HEK293 (cell line): ENCODE measurements at regions not wholly inside any gene's neighbourhood (a gene's known extent, or its start where the extent isn't known, plus 50 kb on each side); places are given as distances from the start of the nearest gene placed in this dataset.

Experiments
- KLF9 ChIP-seq: fragments of 450-650 bp; formaldehyde crosslinking; IDR thresholded peaks from 2 replicates; pipeline ENCODE4 v1.5.1; 2016; ENCODE audit warnings: missing biosample characterization, missing genetic modification characterization, low read depth
- YY1 ChIP-seq: fragments of 450-650 bp; formaldehyde crosslinking; IDR thresholded peaks from 2 replicates; pipeline ENCODE4 v1.5.1; 2018; ENCODE audit warnings: missing biosample characterization, missing genetic modification characterization
- ZNF121 ChIP-seq: fragments of 450-650 bp; formaldehyde crosslinking; IDR thresholded peaks from 2 replicates; pipeline ENCODE4 v1.5.1; 2016; ENCODE audit warnings: missing biosample characterization, missing genetic modification characterization
- ZNF223 ChIP-seq: fragments of 450-650 bp; formaldehyde crosslinking; IDR thresholded peaks from 2 replicates; pipeline ENCODE4 v1.5.1; 2016; ENCODE audit warnings: missing biosample characterization, missing genetic modification characterization
- TF ChIP-seq, protein P1 (sequence below): sonication (generic); formaldehyde crosslinking; IDR thresholded peaks from 2 replicates; pipeline ENCODE4 v1.8.1; 2022; ENCODE audit warnings: mild to moderate bottlenecking, moderate library complexity, missing genetic modification reagents
- TF ChIP-seq, protein P2 (sequence below): fragments of 450-650 bp; formaldehyde crosslinking; IDR thresholded peaks from 2 replicates; pipeline ENCODE4 v1.5.1; 2016; ENCODE audit warnings: missing biosample characterization, missing genetic modification characterization

GRCh38 chr15:69762373-69763148, 309.9 kb downstream of the RPLP1 start:
- TF ChIP-seq, protein P1, sequence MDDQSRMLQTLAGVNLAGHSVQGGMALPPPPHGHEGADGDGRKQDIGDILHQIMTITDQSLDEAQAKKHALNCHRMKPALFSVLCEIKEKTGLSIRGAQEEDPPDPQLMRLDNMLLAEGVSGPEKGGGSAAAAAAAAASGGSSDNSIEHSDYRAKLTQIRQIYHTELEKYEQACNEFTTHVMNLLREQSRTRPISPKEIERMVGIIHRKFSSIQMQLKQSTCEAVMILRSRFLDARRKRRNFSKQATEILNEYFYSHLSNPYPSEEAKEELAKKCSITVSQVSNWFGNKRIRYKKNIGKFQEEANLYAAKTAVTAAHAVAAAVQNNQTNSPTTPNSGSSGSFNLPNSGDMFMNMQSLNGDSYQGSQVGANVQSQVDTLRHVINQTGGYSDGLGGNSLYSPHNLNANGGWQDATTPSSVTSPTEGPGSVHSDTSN (CRISPR knock-in tag): no peak
- no peak for TF ChIP-seq KLF9
- TF ChIP-seq ZNF223 (tag by site-specific recombination): no peak
- TF ChIP-seq, protein P2, sequence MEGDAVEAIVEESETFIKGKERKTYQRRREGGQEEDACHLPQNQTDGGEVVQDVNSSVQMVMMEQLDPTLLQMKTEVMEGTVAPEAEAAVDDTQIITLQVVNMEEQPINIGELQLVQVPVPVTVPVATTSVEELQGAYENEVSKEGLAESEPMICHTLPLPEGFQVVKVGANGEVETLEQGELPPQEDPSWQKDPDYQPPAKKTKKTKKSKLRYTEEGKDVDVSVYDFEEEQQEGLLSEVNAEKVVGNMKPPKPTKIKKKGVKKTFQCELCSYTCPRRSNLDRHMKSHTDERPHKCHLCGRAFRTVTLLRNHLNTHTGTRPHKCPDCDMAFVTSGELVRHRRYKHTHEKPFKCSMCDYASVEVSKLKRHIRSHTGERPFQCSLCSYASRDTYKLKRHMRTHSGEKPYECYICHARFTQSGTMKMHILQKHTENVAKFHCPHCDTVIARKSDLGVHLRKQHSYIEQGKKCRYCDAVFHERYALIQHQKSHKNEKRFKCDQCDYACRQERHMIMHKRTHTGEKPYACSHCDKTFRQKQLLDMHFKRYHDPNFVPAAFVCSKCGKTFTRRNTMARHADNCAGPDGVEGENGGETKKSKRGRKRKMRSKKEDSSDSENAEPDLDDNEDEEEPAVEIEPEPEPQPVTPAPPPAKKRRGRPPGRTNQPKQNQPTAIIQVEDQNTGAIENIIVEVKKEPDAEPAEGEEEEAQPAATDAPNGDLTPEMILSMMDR: no peak
- TF ChIP-seq ZNF121: no peak
- no peak for TF ChIP-seq YY1 (tag by site-specific recombination)
